Neural progenitor cell (in vitro differentiated cells): ENCODE measurements at regions not wholly inside any gene's neighbourhood (a gene's known extent, or its start where the extent isn't known, plus 50 kb on each side); places are given as distances from the start of the nearest gene placed in this dataset.

ENCODE experiments used
- DNase-seq: peaks from one replicate; pipeline ENCODE4 v3.0.0-alpha.2; 2016; ENCODE audit warnings: low spot score
- H2AFZ ChIP-seq: fragments of 200-600 bp; sonication (generic); replicated peaks from 2 replicates; pipeline ENCODE4 v1.6.1; 2016; ENCODE audit warnings: antibody characterized with exemption
- H3F3A ChIP-seq: fragments of 200-600 bp; sonication (generic); 2 replicates; pipeline ENCODE4 v1.6.1; 2016; ENCODE audit warnings: antibody characterized with exemption, low read depth
- H3K27ac ChIP-seq: fragments of 200-600 bp; sonication (generic); 2 replicates; pipeline ENCODE4 v1.5.1; 2016; ENCODE audit warnings: mild to moderate bottlenecking
- H3K27me3 ChIP-seq: fragments of 200-600 bp; sonication (generic); 2 replicates; pipeline ENCODE4 v1.6.1; 2016; ENCODE audit warnings: mild to moderate bottlenecking, moderate library complexity
- H3K36me3 ChIP-seq: fragments of 200-600 bp; sonication (generic); 2 replicates; pipeline ENCODE4 v1.5.1; 2016
- H3K4me1 ChIP-seq: fragments of 200-600 bp; sonication (generic); 2 replicates; pipeline ENCODE4 v1.6.1; 2016; ENCODE audit warnings: mixed run types
- H3K4me2 ChIP-seq: fragments of 200-600 bp; sonication (generic); 2 replicates; pipeline ENCODE4 v1.6.1; 2016
- H3K4me3 ChIP-seq: fragments of 200-600 bp; sonication (generic); 2 replicates; pipeline ENCODE4 v1.5.1; 2016
- H3K79me2 ChIP-seq: fragments of 200-600 bp; sonication (generic); 2 replicates; pipeline ENCODE4 v1.6.1; 2016; ENCODE audit warnings: low read depth
- H3K9ac ChIP-seq: fragments of 200-600 bp; sonication (generic); 2 replicates; pipeline ENCODE4 v1.6.1; 2016
- H3K9me3 ChIP-seq: fragments of 200-600 bp; sonication (generic); 2 replicates; pipeline ENCODE4 v1.5.1; 2016; ENCODE audit warnings: low read depth
- H4K20me1 ChIP-seq: fragments of 200-600 bp; sonication (generic); 2 replicates; pipeline ENCODE4 v1.6.1; 2016; ENCODE audit warnings: low read depth
- H3K27ac Mint-ChIP-seq: 3 replicates; pipeline ENCODE4 v1.8.0; 2021; ENCODE audit warnings: mixed read lengths
- H3K27me3 Mint-ChIP-seq: 2 replicates; pipeline ENCODE4 v1.8.0; 2022; ENCODE audit warnings: low read depth, mild to moderate bottlenecking, inconsistent platforms, moderate library complexity, mixed read lengths; ENCODE audit not compliant: insufficient read depth
- H3K36me3 Mint-ChIP-seq: 3 replicates; pipeline ENCODE4 v1.8.0; 2021; ENCODE audit warnings: mixed read lengths
- H3K4me1 Mint-ChIP-seq: 3 replicates; pipeline ENCODE4 v1.8.0; 2021; ENCODE audit warnings: mixed read lengths
- H3K4me3 Mint-ChIP-seq: 3 replicates; pipeline ENCODE4 v1.8.0; 2021; ENCODE audit warnings: mild to moderate bottlenecking, moderate library complexity, mixed read lengths
- H3K9me3 Mint-ChIP-seq: 3 replicates; pipeline ENCODE4 v1.8.0; 2020; ENCODE audit warnings: mixed read lengths
- CTCF ChIP-seq: fragments of 200-600 bp; sonication (generic); IDR thresholded peaks from 2 replicates; pipeline ENCODE4 v1.5.1; 2017; ENCODE audit warnings: antibody characterized with exemption, mild to moderate bottlenecking
- EZH2 ChIP-seq: fragments of 200-600 bp; sonication (generic); IDR thresholded peaks from 2 replicates; pipeline ENCODE4 v1.6.1; 2017; ENCODE audit warnings: antibody characterized with exemption, mild to moderate bottlenecking, moderate library complexity
- EZH2phosphoT487 ChIP-seq: fragments of 200-600 bp; sonication (generic); IDR thresholded peaks from 2 replicates; pipeline ENCODE4 v1.6.1; 2017; ENCODE audit warnings: antibody characterized with exemption

GRCh38 chr17:13812350-13812749 lies 210.6 kb upstream of the HS3ST3A1 start:
- Histone ChIP-seq H4K20me1 (no peaks in the 10 kb centered on the region), H3K79me2 (no peaks in the 10 kb centered on the region), H3K4me3 (no peak overlapping the region), H3K36me3 (no peaks in the 10 kb centered on the region), H3F3A (no peaks in the 10 kb centered on the region), H3K4me2 (no peak overlapping the region), H3K27me3 (no peaks in the 10 kb centered on the region), H3K9ac (no peak overlapping the region), H3K27ac (no peak overlapping the region), H3K9me3 (no peaks in the 10 kb centered on the region), H3K4me1 (no peaks in the 10 kb centered on the region), H2AFZ (no peak overlapping the region)
- no peaks in the 10 kb centered on the region for H3K36me3 Mint-ChIP-seq
- H3K4me1 Mint-ChIP-seq: no peaks in the 10 kb centered on the region
- no peak overlapping the region for H3K4me3 Mint-ChIP-seq
- H3K27ac Mint-ChIP-seq: no peak overlapping the region
- peaks cover 3% of the 10 kb centered on the region for H3K27me3 Mint-ChIP-seq
- no peak for DNase-seq
- no peaks in the 10 kb centered on the region for H3K9me3 Mint-ChIP-seq
- TF ChIP-seq EZH2phosphoT487 (no peak), CTCF (no peak), EZH2 (no peak)

GRCh38 chr17:13813347-13814240 lies 211.9 kb upstream of the HS3ST3A1 start:
- no peak overlapping the region for H3K4me2 ChIP-seq

GRCh38 chr17:13822700-13823099 lies 221.0 kb upstream of the HS3ST3A1 start:
- no peak for DNase-seq
- H3K9me3 ChIP-seq: no peaks in the 10 kb centered on the region
- H3K4me1 Mint-ChIP-seq: no peaks in the 10 kb centered on the region
- H3K27me3 Mint-ChIP-seq: peaks cover 2% of the 10 kb centered on the region
- H3K4me1 ChIP-seq: no peaks in the 10 kb centered on the region
- no peaks in the 10 kb centered on the region for H3K9me3 Mint-ChIP-seq
- no peak overlapping the region for H2AFZ ChIP-seq
- no peak overlapping the region for H3K9ac ChIP-seq
- no peaks in the 10 kb centered on the region for H3K79me2 ChIP-seq
- H3K36me3 ChIP-seq: no peaks in the 10 kb centered on the region
- H3K27ac Mint-ChIP-seq: no peak overlapping the region
- TF ChIP-seq EZH2 (no peak), EZH2phosphoT487 (no peak), CTCF (no peak)
- H3K36me3 Mint-ChIP-seq: no peaks in the 10 kb centered on the region
- H3K27ac ChIP-seq: no peak overlapping the region
- H3F3A ChIP-seq: no peaks in the 10 kb centered on the region
- H4K20me1 ChIP-seq: no peaks in the 10 kb centered on the region
- H3K4me3 ChIP-seq: no peak overlapping the region
- no peak overlapping the region for H3K4me2 ChIP-seq
- H3K4me3 Mint-ChIP-seq: no peak overlapping the region
- no peaks in the 10 kb centered on the region for H3K27me3 ChIP-seq

More at GRCh38 chr17:13813347-13814240, 211.9 kb upstream of the HS3ST3A1 start:
- H3K9me3 ChIP-seq: no peaks in the 10 kb centered on the region
- no peaks in the 10 kb centered on the region for H3K4me1 ChIP-seq
- Mint-ChIP-seq H3K9me3 (no peaks in the 10 kb centered on the region), H3K27ac (no peak overlapping the region), H3K4me3 (no peak overlapping the region), H3K36me3 (no peaks in the 10 kb centered on the region), H3K27me3 (peaks cover 3% of the 10 kb centered on the region), H3K4me1 (no peaks in the 10 kb centered on the region)
- H3K27ac ChIP-seq: no peak overlapping the region
- no peak for DNase-seq
- H3K4me3 ChIP-seq: no peak overlapping the region
- H4K20me1 ChIP-seq: no peaks in the 10 kb centered on the region
- no peak overlapping the region for H3K9ac ChIP-seq
- H3K36me3 ChIP-seq: no peaks in the 10 kb centered on the region
- H3F3A ChIP-seq: no peaks in the 10 kb centered on the region
- H3K27me3 ChIP-seq: no peaks in the 10 kb centered on the region
- no peak overlapping the region for H2AFZ ChIP-seq
- no peaks in the 10 kb centered on the region for H3K79me2 ChIP-seq
- no peak for TF ChIP-seq CTCF
- no peak for TF ChIP-seq EZH2
- TF ChIP-seq EZH2phosphoT487: no peak
